ENCODE measurements at regions not wholly inside any gene's neighbourhood (a gene's known extent, or its start where the extent isn't known, plus 50 kb on each side); places are given as distances from the start of the nearest gene placed in this dataset.

GRCh38 chr6:2477666-2478065 is 232.3 kb upstream of the GMDS start:
- BruUV-seq (replicated peaks): no TSS peak

More at GRCh38 chr6:2477666-2478065, 232.3 kb upstream of the GMDS start:
- CTCF ChIA-PET (ENCODE audit: low intra/inter-chr PET ratio, low total read pairs): no interaction called here
- no peak overlapping the region for H3K9ac ChIP-seq (ENCODE audit: insufficient read depth, low read depth, low read length)
- no peaks in the 10 kb centered on the region; the same call in 1 of the 2 replicates for H4K20me1 ChIP-seq (ENCODE audit: insufficient read depth, low read length)
- H3K4me2 ChIP-seq (ENCODE audit: low read depth, low read length): no peak overlapping the region
- ATAC-seq: no peak
- H3K4me1 ChIP-seq (ENCODE audit: insufficient read depth, low read length): no peaks in the 10 kb centered on the region
- no peak for DNase-seq (ENCODE audit: low spot score)
- no peak for FAIRE-seq
- POLR2A ChIA-PET: no interaction called here
- no peaks in the 10 kb centered on the region for H3K36me3 ChIP-seq (replicated peaks in 1 of 2; ENCODE audit: control insufficient read depth in 1 of 2, insufficient read depth in 2 of 2, low read length in 2 of 2)
- no peak overlapping the region for H3K27ac ChIP-seq (ENCODE audit: extremely low read length, insufficient read depth, low read length)
- H2AFZ ChIP-seq (ENCODE audit: low read length): no peak overlapping the region
- intact Hi-C loops (cut with micrococcal nuclease; ENCODE audit: unreplicated experiment): no loop called here
- peaks cover 11% of the 10 kb centered on the region for H3K9me3 ChIP-seq (ENCODE audit: low read length)
- TF ChIP-seq MEF2D (CRISPR knock-in tag; IDR thresholded peaks at IDR 0.05): no peak
- no peak for TF ChIP-seq HIVEP1 (CRISPR knock-in tag; IDR thresholded peaks at IDR 0.05)
- TF ChIP-seq ZNF224 (CRISPR knock-in tag; IDR thresholded peaks at IDR 0.05): no peak
- no peak for TF ChIP-seq MBNL3 (CRISPR knock-in tag; conservative IDR thresholded peaks at IDR 0.05)
- TF ChIP-seq, protein P1, sequence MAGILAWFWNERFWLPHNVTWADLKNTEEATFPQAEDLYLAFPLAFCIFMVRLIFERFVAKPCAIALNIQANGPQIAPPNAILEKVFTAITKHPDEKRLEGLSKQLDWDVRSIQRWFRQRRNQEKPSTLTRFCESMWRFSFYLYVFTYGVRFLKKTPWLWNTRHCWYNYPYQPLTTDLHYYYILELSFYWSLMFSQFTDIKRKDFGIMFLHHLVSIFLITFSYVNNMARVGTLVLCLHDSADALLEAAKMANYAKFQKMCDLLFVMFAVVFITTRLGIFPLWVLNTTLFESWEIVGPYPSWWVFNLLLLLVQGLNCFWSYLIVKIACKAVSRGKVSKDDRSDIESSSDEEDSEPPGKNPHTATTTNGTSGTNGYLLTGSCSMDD (CRISPR knock-in tag; IDR thresholded peaks at IDR 0.05): no peak
- TF ChIP-seq DMTF1 (CRISPR knock-in tag; IDR thresholded peaks at IDR 0.05): no peak
- no peak for TF ChIP-seq ZNF30 (CRISPR knock-in tag; IDR thresholded peaks at IDR 0.05)
- no peak for TF ChIP-seq PAF1 (CRISPR knock-in tag; IDR thresholded peaks at IDR 0.05)
- no peak for TF ChIP-seq SNAI1 (CRISPR knock-in tag; IDR thresholded peaks at IDR 0.05; ENCODE audit: borderline replicate concordance)
- no peak overlapping the region for H3K4me3 ChIP-seq (replicated peaks in 1 of 3; ENCODE audit: insufficient read depth in 1 of 3, low read depth in 2 of 3, low read length in 3 of 3)
- H3K79me2 ChIP-seq (ENCODE audit: insufficient read depth, low read length): no peaks in the 10 kb centered on the region
- in situ Hi-C loops (cut with HindIII; ENCODE audit: extremely low pct_ligation_motif_present, low pct_unique_long_range_greater_than_20kb): no loop called here
- WGBS (ENCODE audit: low lambda C conversion rate): 52% methylated on average over 8 of the region's 8 CpGs
- peaks cover 0 to 10% of the 10 kb centered on the region in 2 experiments; a peak in 2 of 5 replicates for H3K27me3 ChIP-seq (ENCODE audit: control insufficient read depth in 1 of 2, insufficient read depth in 2 of 2, low read length in 2 of 2)
